ENCODE measurements at regions not wholly inside any gene's neighbourhood (a gene's known extent, or its start where the extent isn't known, plus 50 kb on each side); places are given as distances from the start of the nearest gene placed in this dataset.
"Not testable (repeated sequence)": the region's sequence is repeated elsewhere in the genome, so short reads cannot be mapped to it uniquely, and the experiment has no call there.

DNA sequence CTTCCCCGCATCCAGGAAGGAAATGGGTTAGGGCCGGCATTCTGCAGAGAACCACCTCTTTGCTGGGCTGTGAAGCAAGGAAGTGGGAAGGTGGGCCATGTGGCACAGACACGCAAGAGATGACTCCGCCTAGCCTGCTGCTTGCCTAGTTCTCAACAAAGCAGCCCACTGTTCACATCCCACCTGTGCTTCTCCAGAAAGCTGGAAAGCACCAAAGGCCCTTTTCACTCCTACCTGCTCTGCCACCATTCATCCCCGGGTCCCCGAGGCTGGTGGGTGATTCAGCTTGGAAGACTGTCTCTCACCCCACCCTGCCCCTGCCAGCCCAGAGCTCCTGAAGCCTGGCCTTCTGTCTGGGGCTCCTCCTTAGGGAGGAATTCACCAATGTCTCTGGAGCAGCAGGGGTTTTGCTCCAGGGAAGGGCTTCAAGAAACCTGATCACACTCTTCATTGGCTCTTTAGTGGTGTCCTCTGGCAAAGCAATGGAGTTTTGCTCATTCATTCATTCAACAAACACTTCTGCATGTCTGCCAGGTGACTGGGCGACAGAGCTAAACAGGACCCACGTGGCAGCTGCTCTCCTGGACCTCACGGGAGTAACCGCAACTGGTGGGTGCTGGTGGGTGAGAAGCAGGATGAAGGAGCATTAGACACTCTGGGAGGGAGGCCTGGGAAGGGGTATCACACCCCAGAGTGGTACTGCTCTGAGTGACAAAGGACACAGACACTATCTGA is 145.4 kb upstream of the TLE3 start:
- peak in 1 of 5 experiments; percentile 28 for DNase-seq

DNA sequence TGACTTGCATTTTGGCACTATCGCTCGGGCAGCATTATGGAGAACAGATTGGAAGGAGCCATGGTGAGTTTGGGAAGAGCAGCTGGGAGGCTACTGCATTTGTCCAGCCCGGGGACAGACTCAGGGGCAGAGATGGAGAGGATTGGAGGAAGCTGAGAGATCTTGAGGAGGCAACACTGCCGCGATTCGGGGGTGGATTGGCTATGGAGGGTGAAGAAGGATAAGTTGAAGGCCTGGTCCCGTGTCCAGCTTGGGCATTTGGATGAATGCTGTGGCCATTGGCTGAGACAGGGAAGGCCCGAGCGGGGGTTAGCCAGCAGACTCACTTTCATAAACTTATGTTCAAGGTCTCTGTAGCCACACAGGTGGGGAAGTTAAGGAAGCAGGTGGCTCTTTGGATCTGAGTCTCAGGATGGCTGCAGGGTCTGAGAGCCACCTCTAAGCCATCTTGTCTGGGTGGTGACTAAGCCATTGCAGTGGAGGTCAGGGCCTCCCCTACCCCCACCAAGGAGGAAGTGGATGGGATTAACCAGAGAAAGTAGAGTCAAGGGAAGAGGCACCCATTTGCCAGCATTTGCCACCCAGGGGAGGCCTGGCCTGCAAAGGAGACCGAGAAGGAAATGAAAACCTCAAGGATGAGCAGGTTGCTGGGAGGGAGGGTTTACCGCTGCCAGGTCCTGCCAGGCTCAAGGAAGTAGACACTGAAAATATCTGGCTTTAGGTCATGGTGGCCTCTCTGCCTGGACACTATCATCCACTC is 144.0 kb upstream of the TLE3 start:
- no peak for DNase-seq

GRCh38 chr15:70240820-70241430 is 143.2 kb upstream of the TLE3 start:
- no peak for DNase-seq

- DNase-seq: no peak
These were observed 142.4 kb upstream of the TLE3 start for GRCh38 chr15:70240082-70240481.

- no peak for DNase-seq
These were observed 141.2 kb upstream of the TLE3 start for GRCh38 chr15:70238917-70239316.

- no peak for DNase-seq
These were observed 139.9 kb upstream of the TLE3 start for GRCh38 chr15:70237626-70238025.

DNA sequence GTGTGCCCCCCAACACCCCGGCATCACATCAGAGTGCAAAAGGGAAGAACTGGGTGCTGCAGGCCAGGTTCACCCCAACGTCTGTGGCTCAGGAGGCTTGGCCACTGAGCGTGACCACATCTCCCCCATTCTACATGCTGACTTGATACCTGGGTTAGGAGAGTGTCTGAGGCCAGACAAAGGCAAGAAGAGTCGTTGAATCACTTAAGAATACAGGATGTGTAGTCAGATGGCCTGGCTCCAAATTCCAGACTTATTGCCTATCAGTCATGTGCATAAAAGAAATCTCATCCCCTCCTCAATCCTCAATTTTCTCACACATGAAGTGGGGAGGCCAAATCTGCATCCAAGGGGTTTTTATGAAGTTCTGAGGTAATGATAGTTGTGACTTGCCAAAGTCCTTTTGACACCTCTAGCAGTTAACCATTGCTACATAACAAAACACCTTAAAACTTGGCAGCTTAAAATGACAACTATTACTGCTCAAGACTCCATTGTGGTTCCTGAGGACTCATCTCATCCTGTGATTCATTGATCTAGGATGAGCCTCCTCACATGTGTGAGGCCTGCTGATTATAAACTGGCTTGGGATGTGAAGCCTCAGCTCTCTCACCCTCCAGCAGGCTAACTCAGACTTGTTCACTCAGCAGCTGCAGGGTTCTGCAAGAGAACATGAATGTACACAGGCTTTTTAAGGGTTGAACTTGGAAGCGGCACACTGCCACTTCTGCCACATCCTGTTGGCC is 138.8 kb upstream of the TLE3 start:
- DNase-seq: no peak

GRCh38 chr15:70235347-70235746 is 137.6 kb upstream of the TLE3 start:
- DNase-seq: no peak

DNA sequence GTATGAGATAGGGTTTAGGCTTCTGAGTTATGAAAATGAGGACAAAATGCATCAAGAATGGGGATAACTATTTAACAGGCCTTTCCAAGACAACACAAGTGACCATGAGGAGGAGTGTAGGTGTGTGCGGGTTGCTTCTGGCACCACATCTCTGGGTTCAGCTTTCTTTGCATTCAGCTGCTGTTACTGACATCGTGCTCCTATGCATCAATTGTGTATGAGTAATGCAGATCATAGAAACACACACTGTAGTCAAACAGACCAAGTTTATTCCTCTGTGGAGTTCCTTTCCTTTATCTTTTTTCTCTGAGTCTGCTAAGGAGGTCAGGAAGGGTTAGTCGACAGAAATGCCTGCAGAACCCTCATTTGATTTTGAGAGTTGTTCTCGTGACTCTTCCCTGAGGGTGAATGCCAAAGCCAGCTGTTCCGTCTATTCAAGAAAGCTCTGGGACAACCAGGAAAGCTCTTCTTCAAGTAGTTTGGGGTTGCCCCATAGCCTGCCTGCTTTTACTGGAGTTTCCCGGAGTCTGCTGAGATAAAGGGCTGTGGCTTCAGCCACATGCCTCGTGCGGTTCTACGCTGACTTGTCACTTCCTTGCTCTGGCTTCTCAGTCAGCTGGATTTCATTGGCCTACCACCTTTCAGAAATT is 136.7 kb upstream of the TLE3 start:
- DNase-seq: no peak

DNA sequence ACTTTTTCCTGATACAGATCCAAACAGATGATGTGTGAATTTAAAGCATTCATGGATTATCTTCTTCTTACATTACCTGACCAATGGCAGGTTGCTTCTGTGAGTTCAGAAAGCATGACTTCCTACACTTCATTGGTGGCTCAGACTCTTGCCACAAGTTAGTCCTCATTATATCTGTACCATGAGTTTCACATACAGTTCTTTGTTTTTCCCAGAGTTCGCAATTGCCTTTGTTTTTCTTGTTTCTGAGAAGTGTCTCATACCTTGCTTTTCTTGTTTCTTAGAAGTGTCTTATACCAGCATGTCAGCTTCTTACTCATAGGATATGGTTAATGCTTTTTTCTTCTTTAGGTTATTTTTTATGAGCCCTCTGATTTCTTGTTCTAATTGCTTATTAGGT is 133.8 kb upstream of the TLE3 start:
- DNase-seq: no peak

DNA sequence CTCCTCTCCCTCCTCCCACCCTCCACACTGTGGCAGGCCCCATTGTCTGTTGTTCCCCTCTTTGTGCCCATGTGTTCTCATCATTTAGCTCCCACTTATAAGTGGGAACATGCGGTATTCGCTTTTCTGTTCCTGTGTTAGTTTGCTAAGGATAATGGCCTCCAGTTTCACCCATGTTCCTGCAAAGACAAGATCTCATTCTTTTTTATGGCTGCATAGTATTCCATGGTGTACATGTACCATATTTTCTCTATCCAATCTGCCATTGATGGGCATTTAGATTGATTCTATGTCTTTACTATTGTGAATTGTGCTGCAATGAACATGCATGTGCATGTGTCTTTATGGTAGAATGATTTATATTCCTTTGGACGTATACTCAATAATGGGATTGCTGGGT is 130.2 kb upstream of the TLE3 start:
- not testable (repeated sequence) for DNase-seq

- no peak for DNase-seq
These were observed 129.4 kb upstream of the TLE3 start for GRCh38 chr15:70227147-70227546.

- DNase-seq: no peak
These were observed 128.7 kb upstream of the TLE3 start for GRCh38 chr15:70226337-70226980.

DNA sequence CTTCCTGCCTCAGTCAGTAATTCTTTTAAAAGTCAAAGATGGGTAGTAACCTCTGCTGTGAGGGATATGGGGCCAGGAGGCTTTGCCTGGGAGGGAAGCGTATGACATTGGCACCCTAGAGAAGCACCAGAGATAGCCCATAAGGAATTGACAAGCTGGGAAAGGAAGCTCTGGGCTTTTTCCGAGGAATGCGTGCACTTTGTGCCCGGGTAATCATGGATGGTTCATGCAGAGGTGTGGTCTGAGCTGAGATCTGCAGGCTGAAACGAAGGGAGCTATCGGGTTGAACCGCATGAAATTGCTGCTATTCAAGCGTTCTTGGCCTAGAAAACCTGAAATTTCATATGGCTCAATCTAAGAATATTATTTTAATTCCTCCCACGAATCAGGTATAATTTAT is 127.7 kb upstream of the TLE3 start:
- no peak for DNase-seq

DNA sequence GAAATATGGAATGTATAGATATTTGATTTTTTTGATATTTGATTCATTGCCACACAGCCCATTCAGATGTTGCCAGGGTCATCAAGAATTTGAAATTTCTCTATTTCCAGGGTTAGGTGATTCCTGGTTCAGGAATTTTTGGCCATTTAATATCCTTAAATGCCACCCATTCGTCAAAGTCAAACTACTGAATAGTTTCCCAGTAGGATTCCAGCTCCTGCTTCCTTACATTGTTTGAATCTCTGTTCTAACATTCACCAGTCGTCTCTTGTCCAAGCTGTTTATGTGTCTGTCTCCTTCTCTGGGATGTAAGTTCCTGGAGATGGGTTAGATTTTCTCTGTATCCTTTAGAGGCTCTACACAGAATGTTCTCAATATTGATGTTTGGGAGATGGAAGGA is 124.9 kb upstream of the TLE3 start:
- DNase-seq: no peak

GRCh38 chr15:70220490-70221096 is 122.9 kb upstream of the TLE3 start:
- DNase-seq: no peak

GRCh38 chr15:70219966-70220365 is 122.2 kb upstream of the TLE3 start:
- no peak for DNase-seq

GRCh38 chr15:70219256-70219895 is 121.7 kb upstream of the TLE3 start:
- DNase-seq: no peak

DNA sequence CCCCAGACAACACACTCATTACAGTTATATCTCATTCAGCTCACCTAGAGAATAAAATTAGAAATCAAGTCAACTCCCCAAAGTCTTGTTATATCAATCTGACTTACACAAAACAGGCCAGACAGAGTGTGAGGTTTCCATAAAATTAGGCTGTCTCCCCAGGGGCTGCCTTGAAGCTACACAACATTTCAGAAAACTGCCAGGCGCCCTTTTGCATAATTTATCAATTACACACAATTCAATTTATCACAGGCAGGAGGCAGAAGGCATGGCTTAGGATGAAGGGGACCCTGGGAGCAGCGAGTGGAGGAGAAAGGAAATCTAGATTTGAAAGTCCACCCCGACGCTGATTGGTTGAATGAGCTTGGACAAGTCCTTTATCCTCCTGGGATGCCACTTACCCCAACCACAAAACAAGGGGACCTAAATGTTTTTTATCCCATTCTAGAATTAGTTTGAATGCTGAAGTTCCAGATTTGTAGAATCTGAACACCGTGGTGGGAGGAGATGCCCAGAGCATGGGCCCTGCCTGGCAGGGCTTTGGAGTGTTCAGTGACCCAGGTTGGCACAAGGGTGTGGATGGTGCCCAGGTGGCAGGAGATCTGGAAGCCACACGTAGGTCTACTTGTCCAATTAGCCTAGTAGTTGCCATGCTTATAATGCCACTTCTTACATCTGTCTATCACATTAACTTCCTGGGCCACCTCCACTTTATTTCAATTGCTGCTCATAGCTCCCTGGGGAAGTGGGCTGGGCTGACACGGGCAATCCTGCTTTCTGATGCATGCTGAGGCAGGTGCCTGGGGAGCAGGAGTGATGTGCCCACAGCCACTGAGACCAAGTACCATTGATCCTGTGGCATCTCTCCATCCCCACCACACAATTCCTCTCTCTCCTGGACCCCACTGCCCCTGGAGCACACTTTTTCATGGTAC is 119.8 kb upstream of the TLE3 start:
- DNase-seq: no peak

GRCh38 chr15:70215951-70216350 is 118.2 kb upstream of the TLE3 start:
- no peak for DNase-seq

All from T-helper 2 cell (primary cell).